ENCODE measurements at regions not wholly inside any gene's neighbourhood (a gene's known extent, or its start where the extent isn't known, plus 50 kb on each side); places are given as distances from the start of the nearest gene placed in this dataset.

- no peaks in the 10 kb centered on the region for H3K36me3 ChIP-seq (replicated peaks in 1 of 2; ENCODE audit: control extremely low read depth in 1 of 2, control insufficient read depth in 1 of 2, extremely low read depth in 1 of 2, insufficient read depth in 2 of 2, low read length in 1 of 2)
- ChIA-PET CTCF (no interaction called here), POLR2A (no interaction called here)
- no peak for TF ChIP-seq EZH2 (IDR thresholded peaks at IDR 0.05; ENCODE audit: borderline replicate concordance, insufficient read depth, low read depth, low read length, poor library complexity, severe bottlenecking)
- no peak for TF ChIP-seq CTCF (IDR thresholded peaks at IDR 0.05)
- no peaks in the 10 kb centered on the region for H3K9me3 Mint-ChIP-seq (ENCODE audit: insufficient read depth)
- H3K4me1 Mint-ChIP-seq: peaks cover 33% of the 10 kb centered on the region
- no peak for DNase-seq
- H3K9me3 ChIP-seq (ENCODE audit: control extremely low read depth in 1 of 3, control insufficient read depth in 2 of 3, insufficient read depth in 1 of 3, low read length in 2 of 3): no peaks in the 10 kb centered on the region
- intact Hi-C loops (cut with micrococcal nuclease): no loop called here
- H3K79me2 ChIP-seq (ENCODE audit: control insufficient read depth, insufficient read depth, low read length): no peaks in the 10 kb centered on the region
- H3K4me2 ChIP-seq (replicated peaks; ENCODE audit: low read depth, low read length, poor library complexity, severe bottlenecking): no peak overlapping the region
- H3K9ac ChIP-seq (ENCODE audit: low read length): no peak overlapping the region
- H3K4me3 Mint-ChIP-seq: no peak overlapping the region
- peaks cover 29 to 32% of the 10 kb centered on the region in 2 donors for H3K4me1 ChIP-seq (ENCODE audit: control insufficient read depth in 2 of 2, insufficient read depth in 2 of 2, low read length in 2 of 2)
- no peaks in the 10 kb centered on the region for H4K20me1 ChIP-seq (ENCODE audit: control insufficient read depth, insufficient read depth, low read length, poor library complexity, severe bottlenecking)
- no peak overlapping the region for H2AFZ ChIP-seq (ENCODE audit: insufficient read depth, low read depth, low read length, poor library complexity, severe bottlenecking)
- H3K27me3 Mint-ChIP-seq: peaks cover 9% of the 10 kb centered on the region
- ATAC-seq (ENCODE audit: low read depth): no peak
- no peak overlapping the region for H3K27ac Mint-ChIP-seq
- no peak overlapping the region for H3K27ac ChIP-seq (ENCODE audit: low read length in 2 of 2)
- no peaks in the 10 kb centered on the region for H3K27me3 ChIP-seq (replicated peaks in 1 of 4; ENCODE audit: control extremely low read depth in 1 of 4, control insufficient read depth in 3 of 4, insufficient read depth in 4 of 4, low read length in 3 of 4)
- WGBS (ENCODE audit: insufficient coverage): 47% methylated on average over 3 of the region's 5 CpGs
- H3K4me3 ChIP-seq (ENCODE audit: control extremely low read depth in 1 of 5, extremely low read depth in 1 of 5, insufficient read depth in 1 of 5, low read depth in 2 of 5, low read length in 4 of 5): no peak overlapping the region
Measured at GRCh38 chr20:19832875-19833274, 74.8 kb downstream of the RIN2 start.

GRCh38 chr20:19833395-19833794 is 75.3 kb downstream of the RIN2 start:
- Histone ChIP-seq H3K27me3 (replicated peaks in 1 of 4; ENCODE audit: control extremely low read depth in 1 of 4, control insufficient read depth in 3 of 4, insufficient read depth in 4 of 4, low read length in 3 of 4) (no peaks in the 10 kb centered on the region), H3K4me3 (ENCODE audit: control extremely low read depth in 1 of 5, extremely low read depth in 1 of 5, insufficient read depth in 1 of 5, low read depth in 2 of 5, low read length in 4 of 5) (no peak overlapping the region), H2AFZ (ENCODE audit: insufficient read depth, low read depth, low read length, poor library complexity, severe bottlenecking) (no peak overlapping the region), H3K4me1 (ENCODE audit: control insufficient read depth in 2 of 2, insufficient read depth in 2 of 2, low read length in 2 of 2) (peaks cover 24 to 27% of the 10 kb centered on the region in 2 donors), H4K20me1 (ENCODE audit: control insufficient read depth, insufficient read depth, low read length, poor library complexity, severe bottlenecking) (no peaks in the 10 kb centered on the region), H3K27ac (ENCODE audit: low read length in 2 of 2) (no peak overlapping the region), H3K79me2 (ENCODE audit: control insufficient read depth, insufficient read depth, low read length) (no peaks in the 10 kb centered on the region), H3K36me3 (replicated peaks in 1 of 2; ENCODE audit: control extremely low read depth in 1 of 2, control insufficient read depth in 1 of 2, extremely low read depth in 1 of 2, insufficient read depth in 2 of 2, low read length in 1 of 2) (no peaks in the 10 kb centered on the region), H3K9ac (ENCODE audit: low read length) (no peak overlapping the region), H3K4me2 (replicated peaks; ENCODE audit: low read depth, low read length, poor library complexity, severe bottlenecking) (no peak overlapping the region), H3K9me3 (ENCODE audit: control extremely low read depth in 1 of 3, control insufficient read depth in 2 of 3, insufficient read depth in 1 of 3, low read length in 2 of 3) (no peaks in the 10 kb centered on the region)
- WGBS (ENCODE audit: insufficient coverage): 93% methylated on average over 2 of the region's 6 CpGs
- intact Hi-C loops (cut with micrococcal nuclease): no loop called here
- ChIA-PET POLR2A (no interaction called here), CTCF (no interaction called here)
- DNase-seq (no peak), ATAC-seq (ENCODE audit: low read depth) (no peak)
- TF ChIP-seq EZH2 (IDR thresholded peaks at IDR 0.05; ENCODE audit: borderline replicate concordance, insufficient read depth, low read depth, low read length, poor library complexity, severe bottlenecking) (no peak), CTCF (IDR thresholded peaks at IDR 0.05) (no peak)
- Mint-ChIP-seq H3K27me3 (peaks cover 9% of the 10 kb centered on the region), H3K4me1 (peaks cover 27% of the 10 kb centered on the region), H3K9me3 (ENCODE audit: insufficient read depth) (no peaks in the 10 kb centered on the region), H3K27ac (peak overlapping the region; percentile 10), H3K4me3 (no peak overlapping the region)
